IMR-90 (cell line): ENCODE measurements at regions not wholly inside any gene's neighbourhood (a gene's known extent, or its start where the extent isn't known, plus 50 kb on each side); places are given as distances from the start of the nearest gene placed in this dataset.

Experiments
- ATAC-seq: fragments of 200-7000 bp; cut with Tn5 transposase; 2 replicates; pipeline ENCODE4 v1.9.1; 2020; ENCODE audit warnings: low read depth, mild to moderate bottlenecking, moderate library complexity
- BruUV-seq: library from RNA; stranded (reverse); fragments of 400-500 nt; replicated peaks from 2 replicates; lab custom pipeline; 2021; lab: Mats Ljungman, UMichigan
- CTCF ChIA-PET: fragments of 300-600 bp; formaldehyde crosslinking; extraction: SDS; loops from one replicate; lab custom pipeline; 2021; ENCODE audit warnings: antibody characterized with exemption; lab: Yijun Ruan, JAX
- POLR2A ChIA-PET: fragments of 300-600 bp; sonication (Branson Sonifier 250); formaldehyde crosslinking; loops from one replicate; lab custom pipeline; 2022; ENCODE audit warnings: antibody characterized with exemption; ENCODE audit not compliant: unreplicated experiment; lab: Charles Lee
- DNase-seq: peaks from one replicate; pipeline ENCODE4 v3.0.0; 2013
- H2AFZ ChIP-seq: replicated peaks from 2 replicates; pipeline ENCODE3; 2013; ENCODE audit warnings: low read length, mild to moderate bottlenecking; ENCODE audit not compliant: poor library complexity
- H2AK5ac ChIP-seq: 2 replicates; pipeline ENCODE4 v1.6.1; 2013; ENCODE audit warnings: low read depth, low read length, inconsistent platforms
- H2AK9ac ChIP-seq: replicated peaks from 2 replicates; pipeline ENCODE3; 2013; ENCODE audit warnings: mild to moderate bottlenecking, low read depth, low read length, moderate library complexity; ENCODE audit not compliant: poor library complexity
- H2BK120ac ChIP-seq: 2 replicates; pipeline ENCODE4 v1.6.1; 2013; ENCODE audit warnings: low read depth, low read length, inconsistent platforms
- H2BK15ac ChIP-seq: 3 replicates; pipeline ENCODE4 v1.6.1; 2013; ENCODE audit warnings: low read depth, low read length, inconsistent platforms
- H2BK20ac ChIP-seq: 2 replicates; pipeline ENCODE4 v1.6.1; 2013; ENCODE audit warnings: low read depth, mild to moderate bottlenecking, inconsistent platforms, low read length, moderate library complexity
- H2BK5ac ChIP-seq: 2 replicates; pipeline ENCODE4 v1.6.1; 2013; ENCODE audit warnings: mild to moderate bottlenecking, low read depth, low read length, inconsistent platforms; ENCODE audit not compliant: poor library complexity, severe bottlenecking
- H3K14ac ChIP-seq: replicated peaks from 2 replicates; pipeline ENCODE4 v1.6.1; 2013; ENCODE audit warnings: low read depth, low read length, inconsistent platforms
- H3K18ac ChIP-seq: 2 replicates; pipeline ENCODE4 v1.6.1; 2013; ENCODE audit warnings: low read depth, low read length, control low read depth
- H3K23ac ChIP-seq: 2 replicates; pipeline ENCODE4 v1.6.1; 2013; ENCODE audit warnings: low read depth, low read length, inconsistent platforms
- H3K27ac ChIP-seq: 2 replicates; pipeline ENCODE4 v1.5.1; 2013; ENCODE audit warnings: mild to moderate bottlenecking, control low read depth, low read length; ENCODE audit not compliant: insufficient read depth
- H3K27me3 ChIP-seq: 2 replicates; pipeline ENCODE4 v1.6.1; 2013; ENCODE audit warnings: low read length; ENCODE audit not compliant: control insufficient read depth, insufficient read depth
- H3K36me3 ChIP-seq: 2 replicates; pipeline ENCODE4 v1.6.1; 2013; ENCODE audit warnings: low read length, mixed read lengths; ENCODE audit not compliant: control insufficient read depth, insufficient read depth
- H3K4ac ChIP-seq: 2 replicates; pipeline ENCODE4 v1.6.1; 2013; ENCODE audit warnings: low read depth, low read length, inconsistent platforms
- H3K4me1 ChIP-seq: 2 replicates; pipeline ENCODE4 v1.6.1; 2013; ENCODE audit warnings: low read length, mixed read lengths; ENCODE audit not compliant: control insufficient read depth, insufficient read depth
- H3K4me2 ChIP-seq: 2 replicates; pipeline ENCODE4 v1.6.1; 2013; ENCODE audit warnings: low read depth, mild to moderate bottlenecking, control low read depth, low read length, moderate library complexity
- H3K4me3 ChIP-seq: 2 replicates; pipeline ENCODE4 v1.5.1; 2013; ENCODE audit warnings: low read depth, mild to moderate bottlenecking, control low read depth, low read length, moderate library complexity; ENCODE audit not compliant: insufficient read depth
- H3K56ac ChIP-seq: 2 replicates; pipeline ENCODE4 v1.6.1; 2013; ENCODE audit warnings: low read length, inconsistent platforms; ENCODE audit not compliant: insufficient read depth; ENCODE audit errors: extremely low read depth
- H3K79me1 ChIP-seq, 2 experiments: 2 replicates each; pipeline ENCODE4 v1.6.1; 2013; ENCODE audit warnings: low read length in 2 of 2, inconsistent platforms in 1 of 2, low read depth in 1 of 2
- H3K9ac ChIP-seq: 2 replicates; pipeline ENCODE4 v1.6.1; 2013; ENCODE audit warnings: low read depth, low read length, control low read depth
- H3K9me1 ChIP-seq: 2 replicates; pipeline ENCODE4 v1.6.1; 2013; ENCODE audit warnings: low read length, inconsistent platforms; ENCODE audit not compliant: insufficient read depth
- H3K9me3 ChIP-seq: 2 replicates; pipeline ENCODE4 v1.6.1; 2013; ENCODE audit warnings: low read length; ENCODE audit not compliant: control insufficient read depth, insufficient read depth
- H4K20me1 ChIP-seq: 2 replicates; pipeline ENCODE4 v1.6.1; 2013; ENCODE audit warnings: low read length, inconsistent platforms; ENCODE audit not compliant: insufficient read depth
- H4K5ac ChIP-seq: 2 replicates; pipeline ENCODE4 v1.6.1; 2013; ENCODE audit warnings: mild to moderate bottlenecking, low read depth, low read length, control low read depth
- H4K8ac ChIP-seq, 2 experiments: 2 replicates each; pipeline ENCODE4 v1.6.1; 2013; ENCODE audit warnings: low read depth in 2 of 2, low read length in 2 of 2, control low read depth in 1 of 2, inconsistent platforms in 1 of 2
- H4K91ac ChIP-seq: 2 replicates; pipeline ENCODE4 v1.6.1; 2013; ENCODE audit warnings: low read depth, low read length, inconsistent platforms; ENCODE audit not compliant: insufficient read depth
- CEBPB ChIP-seq: IDR thresholded peaks from 2 replicates; pipeline ENCODE4 v1.6.1; 2012; ENCODE audit warnings: low read depth, low read length, improper control_type of control experiment
- CHD1 ChIP-seq: IDR thresholded peaks from 2 replicates; pipeline ENCODE4 v1.6.1; 2012; ENCODE audit warnings: low read depth, low read length, improper control_type of control experiment
- MAZ ChIP-seq: IDR thresholded peaks from 2 replicates; pipeline ENCODE4 v1.6.1; 2012; ENCODE audit warnings: low read depth, mild to moderate bottlenecking, low read length, improper control_type of control experiment, moderate library complexity, borderline replicate concordance
- RFX5 ChIP-seq: IDR thresholded peaks from 2 replicates; pipeline ENCODE4 v1.8.0; 2012; ENCODE audit warnings: low read depth, mild to moderate bottlenecking, low read length, moderate library complexity
- WGBS, 2 experiments: methylation state at CpG; one replicate each; pipeline versions ENCODE4 v1.1.5 to v1.1.7; 2013; ENCODE audit warnings: missing lambda C conversion rate in 2 of 2; ENCODE audit not compliant: insufficient read length in 1 of 2; ENCODE audit errors: extremely low coverage in 2 of 2; 5-methylcytosine and 5-hydroxymethylcytosine counted together
- dilution Hi-C: fragments of 300-500 bp; cut with HindIII; formaldehyde crosslinking; loops from one replicate; pipeline ENCODE4 v1.14.3; 2018; ENCODE audit warnings: low sequenced_read_pairs; ENCODE audit not compliant: unreplicated experiment
- in situ Hi-C: fragments of 300-500 bp; cut with MboI; formaldehyde crosslinking; loops from 3 replicates; pipeline ENCODE4 v1.14.3; 2019; ENCODE audit warnings: low sequenced_read_pairs, inconsistent platforms, mixed read lengths
- intact Hi-C: fragments of 100-400 bp; cut with micrococcal nuclease; formaldehyde crosslinking; loops from 2 replicates; pipeline ENCODE4 v1.10.0; 2022

GRCh38 chr6:63403725-63404124, 83.9 kb upstream of the LGSN start:
- H3K18ac ChIP-seq: no peak overlapping the region
- no peaks in the 10 kb centered on the region for H3K36me3 ChIP-seq
- H2AK9ac ChIP-seq: no peak overlapping the region
- POLR2A ChIA-PET: no interaction called here
- H2BK20ac ChIP-seq: no peak overlapping the region
- BruUV-seq: no TSS peak
- dilution Hi-C loops (no loop called here), intact Hi-C loops (no loop called here), in situ Hi-C loops (no loop called here)
- no peak overlapping the region for H3K4me3 ChIP-seq
- H3K79me1 ChIP-seq: no peaks in the 10 kb centered on the region
- no peak overlapping the region for H2AFZ ChIP-seq
- no peak overlapping the region for H3K9ac ChIP-seq
- no peak overlapping the region for H2AK5ac ChIP-seq
- no peak overlapping the region for H4K91ac ChIP-seq
- no peaks in the 10 kb centered on the region for H3K9me1 ChIP-seq
- H2BK15ac ChIP-seq: no peak overlapping the region
- H4K8ac ChIP-seq: no peak overlapping the region
- no peak overlapping the region for H3K4ac ChIP-seq
- H4K20me1 ChIP-seq: no peaks in the 10 kb centered on the region
- H3K23ac ChIP-seq: no peak overlapping the region
- no peak overlapping the region for H2BK5ac ChIP-seq
- H3K27me3 ChIP-seq: no peaks in the 10 kb centered on the region
- H3K4me2 ChIP-seq: no peak overlapping the region
- H3K4me1 ChIP-seq: no peaks in the 10 kb centered on the region
- H3K27ac ChIP-seq: no peak overlapping the region
- H2BK120ac ChIP-seq: no peak overlapping the region
- WGBS, 2 experiments: no CpG with 5 or more reads among the region's 4 CpGs
- no peak overlapping the region for H3K14ac ChIP-seq
- CTCF ChIA-PET: no interaction called here
- no peak overlapping the region for H4K5ac ChIP-seq
- no peak for DNase-seq
- no peak for ATAC-seq
- H3K9me3 ChIP-seq: no peaks in the 10 kb centered on the region
- TF ChIP-seq CEBPB (no peak), CHD1 (no peak), MAZ (no peak), RFX5 (no peak)
- H3K56ac ChIP-seq: no peak overlapping the region
